HEK293T (cell line): ENCODE measurements at regions not wholly inside any gene's neighbourhood (a gene's known extent, or its start where the extent isn't known, plus 50 kb on each side); places are given as distances from the start of the nearest gene placed in this dataset.
"Not testable (repeated sequence)": the region's sequence is repeated elsewhere in the genome, so short reads cannot be mapped to it uniquely, and the experiment has no call there.

Experiments used
- CTCF ChIA-PET: fragments of 350-600 bp; formaldehyde crosslinking; extraction: SDS; loops from one replicate; lab custom pipeline; 2021; ENCODE audit warnings: antibody characterized with exemption, inconsistent platforms; lab: Yijun Ruan, JAX
- POLR2A ChIA-PET: fragments of 350-600 bp; formaldehyde crosslinking; extraction: SDS; loops from one replicate; lab custom pipeline; 2020; ENCODE audit warnings: antibody characterized with exemption, inconsistent platforms; lab: Yijun Ruan, JAX
- DNase-seq: peaks from one replicate; pipeline ENCODE4 v3.0.0; 2012; ENCODE audit warnings: mixed read lengths; ENCODE audit errors: extremely low spot score
- ARNT ChIP-seq: fragments of 450-650 bp; IDR thresholded peaks from 2 replicates; pipeline ENCODE4 v1.6.1; 2017; ENCODE audit warnings: mild to moderate bottlenecking
- BHLHE40 ChIP-seq: fragments of 450-650 bp; IDR thresholded peaks from 2 replicates; pipeline ENCODE4 v1.6.1; 2016; ENCODE audit warnings: mild to moderate bottlenecking, moderate library complexity, borderline replicate concordance
- CTBP1 ChIP-seq: fragments of 450-650 bp; IDR thresholded peaks from 2 replicates; pipeline ENCODE4 v1.6.1; 2016; ENCODE audit warnings: borderline replicate concordance
- ELF4 ChIP-seq: fragments of 450-650 bp; IDR thresholded peaks from 2 replicates; pipeline ENCODE4 v1.6.1; 2017; ENCODE audit warnings: antibody characterized with exemption
- FOXA1 ChIP-seq: fragments of 450-650 bp; IDR thresholded peaks from 2 replicates; pipeline ENCODE4 v1.6.1; 2016; ENCODE audit warnings: mild to moderate bottlenecking
- HDGF ChIP-seq: fragments of 450-650 bp; IDR thresholded peaks from 2 replicates; pipeline ENCODE4 v1.6.1; 2017; ENCODE audit warnings: antibody characterized with exemption, borderline replicate concordance
- L3MBTL2 ChIP-seq: fragments of 450-650 bp; conservative IDR thresholded peaks from 2 replicates; pipeline ENCODE4 v1.6.1; 2016; ENCODE audit warnings: mild to moderate bottlenecking
- LEF1 ChIP-seq: fragments of 450-650 bp; IDR thresholded peaks from 2 replicates; pipeline ENCODE4 v1.6.1; 2017; ENCODE audit warnings: mild to moderate bottlenecking, borderline replicate concordance
- NFRKB ChIP-seq: fragments of 450-650 bp; IDR thresholded peaks from 2 replicates; pipeline ENCODE4 v1.6.1; 2016; ENCODE audit warnings: mild to moderate bottlenecking, moderate library complexity
- SP1 ChIP-seq: fragments of 450-650 bp; IDR thresholded peaks from 2 replicates; pipeline ENCODE4 v1.6.1; 2017
- ZNF384 ChIP-seq: fragments of 450-650 bp; IDR thresholded peaks from 2 replicates; pipeline ENCODE4 v1.6.1; 2016
- TF ChIP-seq, protein P1 (sequence below): fragments of 450-650 bp; IDR thresholded peaks from 2 replicates; pipeline ENCODE4 v1.6.1; 2016

DNA sequence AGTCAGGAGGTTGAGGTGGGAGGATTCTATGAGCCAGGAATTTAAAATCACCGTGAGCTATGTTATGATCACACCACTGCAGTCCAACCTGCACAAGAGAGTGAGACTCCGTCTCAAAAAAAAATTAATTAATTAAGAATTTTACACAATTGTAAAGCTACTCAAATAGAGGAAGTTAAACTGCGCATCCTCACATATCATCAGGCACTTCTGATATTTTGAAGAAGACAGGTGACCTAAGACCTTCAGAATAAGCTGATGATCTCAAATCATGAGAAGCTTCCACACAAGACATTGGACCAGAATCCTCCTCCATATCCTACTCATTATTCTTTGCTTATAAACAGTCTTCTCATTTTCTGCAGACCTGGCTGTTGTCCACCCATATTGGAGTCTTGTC, 800.9 kb downstream of the TMEM121 start:
- POLR2A ChIA-PET = interaction anchor here (0.8 kb wide), 1 partner anchor 25 kb away, joined by 3 read pairs; no protein-coding TSS in a partner anchor
- CTCF ChIA-PET = interaction anchor here (0.8 kb wide), 1 partner anchor 19 kb away, joined by 3 read pairs; no protein-coding TSS in a partner anchor
- DNase-seq = no peak
- TF ChIP-seq ZNF384 (no peak), L3MBTL2 (no peak), NFRKB (no peak), LEF1 (no peak), BHLHE40 (no peak), ARNT (no peak), FOXA1 (no peak), CTBP1 (no peak)
- TF ChIP-seq, protein P1, sequence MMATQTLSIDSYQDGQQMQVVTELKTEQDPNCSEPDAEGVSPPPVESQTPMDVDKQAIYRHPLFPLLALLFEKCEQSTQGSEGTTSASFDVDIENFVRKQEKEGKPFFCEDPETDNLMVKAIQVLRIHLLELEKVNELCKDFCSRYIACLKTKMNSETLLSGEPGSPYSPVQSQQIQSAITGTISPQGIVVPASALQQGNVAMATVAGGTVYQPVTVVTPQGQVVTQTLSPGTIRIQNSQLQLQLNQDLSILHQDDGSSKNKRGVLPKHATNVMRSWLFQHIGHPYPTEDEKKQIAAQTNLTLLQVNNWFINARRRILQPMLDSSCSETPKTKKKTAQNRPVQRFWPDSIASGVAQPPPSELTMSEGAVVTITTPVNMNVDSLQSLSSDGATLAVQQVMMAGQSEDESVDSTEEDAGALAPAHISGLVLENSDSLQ = no peak

DNA sequence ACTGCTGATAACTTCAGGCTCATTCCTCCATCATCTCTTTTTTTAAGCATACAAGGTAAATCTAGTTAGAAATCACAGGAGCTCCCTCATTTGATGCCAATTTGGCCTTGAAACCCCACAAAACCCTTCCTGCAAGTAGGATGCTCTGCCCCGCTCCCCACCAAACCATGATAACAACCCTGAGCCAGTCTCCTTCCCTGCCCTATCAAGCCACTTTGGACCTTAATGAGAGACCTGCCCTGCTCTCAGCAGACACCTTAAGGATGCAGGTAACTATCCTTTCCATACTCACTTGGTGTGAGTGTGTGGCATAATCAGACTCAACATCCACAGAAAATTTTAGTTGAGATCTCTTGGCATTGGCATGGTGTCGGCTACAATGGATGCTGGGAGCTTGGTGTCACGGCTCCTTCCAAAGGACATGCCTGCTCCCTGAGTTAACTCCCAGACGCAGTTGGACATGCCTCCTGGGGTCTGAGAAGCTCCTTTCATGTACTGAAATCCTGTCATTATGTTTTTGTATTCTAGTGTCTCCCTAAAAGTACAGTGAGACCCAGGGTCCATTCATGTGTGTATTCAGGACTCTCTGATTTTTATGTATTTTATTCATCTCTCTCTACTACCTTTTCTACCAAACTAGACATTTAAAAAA, 801.4 kb downstream of the TMEM121 start:
- POLR2A ChIA-PET, DNase-seq: not testable (repeated sequence)
- CTCF ChIA-PET = interaction anchor here (0.8 kb wide), 1 partner anchor 19 kb away, joined by 3 read pairs; no protein-coding TSS in a partner anchor

DNA sequence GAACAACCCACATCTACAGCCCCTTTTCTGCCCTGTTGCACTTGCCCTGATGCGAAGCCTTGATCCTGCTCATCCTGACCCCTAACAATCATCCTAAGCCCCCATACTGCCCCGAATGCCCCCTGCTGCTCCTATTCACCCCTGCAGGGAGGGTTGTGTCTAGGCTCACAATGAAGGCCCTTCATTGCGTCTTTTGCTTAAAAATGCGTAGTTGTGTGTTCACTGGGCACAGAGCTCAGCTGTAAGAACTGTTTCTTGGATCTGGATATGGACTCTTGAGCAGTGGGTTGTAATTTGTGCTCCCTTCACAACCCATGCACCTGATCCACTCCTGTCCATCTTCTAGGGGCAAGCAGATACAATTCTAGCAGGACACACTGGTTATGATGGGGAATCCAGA, 802.9 kb downstream of the TMEM121 start:
- CTCF ChIA-PET, POLR2A ChIA-PET, DNase-seq: not testable (repeated sequence)

DNA sequence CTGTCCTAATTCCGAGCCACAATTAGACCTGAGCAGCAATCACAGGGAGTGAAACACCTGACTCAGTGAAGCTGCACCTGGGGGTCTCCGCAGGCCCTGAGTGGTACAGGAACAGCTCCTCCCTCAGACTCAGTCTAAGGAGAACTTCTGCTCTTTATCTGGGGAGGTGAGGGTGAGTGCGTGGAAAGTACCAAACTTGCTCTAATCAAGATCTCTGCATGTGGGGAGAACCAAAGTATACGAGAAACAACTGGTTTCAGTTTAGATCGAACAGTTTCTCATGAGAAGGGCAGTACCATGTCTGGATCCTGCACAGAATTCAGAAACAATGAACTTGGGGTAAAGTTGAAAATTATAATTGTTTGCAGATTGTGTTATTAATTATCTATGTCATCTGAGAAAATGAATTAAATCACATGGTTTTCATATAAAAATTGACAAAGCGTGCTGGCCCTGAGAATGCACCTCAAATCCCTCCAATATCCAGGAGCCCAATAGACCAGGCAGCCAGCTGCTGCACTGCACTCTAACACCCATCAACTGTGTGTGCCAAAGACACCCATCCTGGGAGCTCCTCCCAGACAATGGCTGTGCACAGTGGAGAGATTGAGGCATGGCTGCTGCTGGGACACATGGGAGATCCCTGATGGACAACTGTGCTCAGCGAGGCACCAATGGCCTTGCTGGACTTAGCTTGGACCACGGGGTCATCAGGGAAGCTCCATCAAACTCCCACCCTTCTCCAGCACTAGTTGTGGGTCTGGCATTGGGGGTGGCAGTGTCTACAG, 803.8 kb downstream of the TMEM121 start:
- CTCF ChIA-PET, DNase-seq, POLR2A ChIA-PET: not testable (repeated sequence)

DNA sequence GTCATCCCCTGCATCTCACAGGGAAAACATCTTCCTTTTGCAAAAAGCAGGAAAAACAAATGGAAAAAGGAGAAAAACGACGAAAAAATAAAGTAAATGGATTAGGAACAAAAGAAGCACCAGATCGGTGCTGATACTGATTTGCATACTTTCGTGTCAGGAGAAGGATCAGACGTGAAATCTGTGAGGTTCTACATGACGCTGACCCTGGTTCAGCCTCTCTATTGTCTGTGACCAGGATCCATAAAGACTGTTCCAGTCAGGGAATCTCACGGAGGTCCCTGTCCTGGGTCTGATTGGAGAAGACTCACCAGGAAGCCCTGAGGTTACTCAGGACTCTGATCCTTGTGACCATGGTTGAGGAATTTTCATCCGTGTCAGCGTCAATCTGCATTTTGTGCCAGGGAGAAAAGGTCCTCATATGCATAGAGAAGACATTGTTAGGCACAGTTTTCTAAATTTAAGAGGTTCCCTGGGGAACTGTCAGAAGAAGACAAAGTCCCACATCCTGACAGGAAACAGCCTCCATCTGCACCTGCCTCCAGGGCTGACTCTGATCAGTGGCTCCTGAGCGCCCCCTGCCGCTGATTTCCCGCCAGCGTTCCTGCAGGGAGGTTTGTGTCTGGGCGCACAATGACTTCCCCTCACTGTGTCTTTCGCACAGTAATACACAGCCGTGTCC, 808.2 kb downstream of the TMEM121 start:
- DNase-seq, POLR2A ChIA-PET, CTCF ChIA-PET: not testable (repeated sequence)

DNA sequence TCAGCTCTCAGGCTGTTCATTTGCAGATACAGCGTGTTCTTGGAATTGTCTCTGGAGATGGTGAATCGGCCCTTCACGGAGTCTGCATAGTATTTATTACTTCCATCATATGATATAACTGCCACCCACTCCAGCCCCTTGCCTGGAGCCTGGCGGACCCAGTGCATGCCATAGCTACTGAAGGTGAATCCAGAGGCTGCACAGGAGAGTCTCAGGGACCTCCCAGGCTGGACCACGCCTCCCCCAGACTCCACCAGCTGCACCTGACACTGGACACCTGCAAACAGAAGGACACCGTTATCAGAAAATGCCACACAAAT, 808.7 kb downstream of the TMEM121 start:
- DNase-seq, POLR2A ChIA-PET, CTCF ChIA-PET: not testable (repeated sequence)

DNA sequence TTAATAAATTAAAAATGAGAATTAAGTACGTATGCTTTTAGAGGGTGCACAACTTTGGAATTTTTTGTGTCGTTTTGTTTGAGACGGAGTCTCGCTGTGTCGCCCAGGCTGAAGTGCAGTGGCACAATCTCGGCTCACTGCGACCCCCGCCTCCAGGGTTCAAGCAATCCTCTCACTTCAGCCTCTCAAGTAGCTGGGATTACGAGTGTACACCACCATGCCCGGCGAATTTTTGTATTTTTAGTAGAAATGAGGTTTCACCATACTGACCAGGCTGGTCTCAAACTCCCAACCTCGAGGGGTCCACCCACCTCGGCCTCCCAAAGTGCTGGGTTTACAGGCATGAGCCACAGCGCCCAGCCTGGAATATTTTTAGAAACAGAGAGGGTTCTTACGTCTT, 812.4 kb downstream of the TMEM121 start:
- CTCF ChIA-PET, POLR2A ChIA-PET, DNase-seq: not testable (repeated sequence)

DNA sequence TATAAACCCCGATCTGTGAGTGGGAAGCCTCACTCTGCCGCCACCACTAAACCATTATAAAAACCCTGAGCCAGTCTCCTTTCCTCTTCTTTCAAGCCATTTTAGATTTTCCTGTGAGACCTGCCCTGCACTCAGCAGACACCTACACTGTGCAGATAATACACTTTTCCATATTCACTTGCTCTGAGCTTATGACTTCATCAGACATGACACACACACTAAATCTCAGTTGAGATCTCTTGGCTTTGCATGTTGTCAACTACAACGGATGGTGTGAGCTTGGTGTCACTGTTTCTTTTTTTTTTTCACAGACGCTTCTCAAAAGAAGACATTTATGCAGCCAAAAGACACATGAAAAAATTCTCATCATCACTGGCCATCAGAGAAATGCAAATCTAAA, 814.3 kb downstream of the TMEM121 start:
- DNase-seq, POLR2A ChIA-PET, CTCF ChIA-PET: not testable (repeated sequence)

DNA sequence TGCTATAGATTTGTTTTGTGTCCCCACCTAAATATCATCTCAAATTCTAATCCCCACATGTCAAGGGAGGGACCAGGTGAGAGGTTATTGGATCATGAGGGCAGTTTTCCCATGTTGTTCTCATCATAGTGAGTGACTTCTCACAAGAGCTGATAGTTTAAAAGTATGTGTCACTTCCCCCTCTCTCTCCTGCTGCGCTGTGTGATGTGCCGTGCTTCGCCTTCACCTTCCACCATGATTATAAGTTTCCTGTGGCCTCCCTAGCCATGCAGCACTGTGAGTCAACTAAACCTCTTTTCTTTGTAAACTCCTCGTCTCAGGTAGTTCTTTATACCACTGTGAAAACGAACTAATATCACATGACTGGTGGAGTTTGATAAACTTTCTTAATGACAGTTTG, 814.8 kb downstream of the TMEM121 start:
- POLR2A ChIA-PET, CTCF ChIA-PET: not testable (repeated sequence)

DNA sequence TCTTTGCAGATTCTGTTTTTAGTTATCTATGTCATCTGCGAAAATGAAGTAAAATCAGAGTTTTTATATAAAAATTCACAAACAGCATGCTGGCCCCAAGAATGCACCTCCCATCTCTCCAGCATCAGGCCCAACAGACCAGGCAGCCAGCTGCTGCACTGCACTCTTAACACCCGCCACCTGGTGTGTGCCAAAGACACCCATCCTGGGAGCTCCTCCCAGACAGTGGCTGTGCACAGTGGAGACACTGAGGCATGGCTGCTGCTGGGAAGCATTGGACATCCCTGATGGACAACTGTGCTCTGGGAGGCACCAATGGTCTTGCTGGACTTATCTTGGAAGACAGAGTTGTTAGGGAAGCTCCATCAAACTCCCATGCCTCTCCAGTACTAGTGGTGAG, 817.2 kb downstream of the TMEM121 start:
- POLR2A ChIA-PET = no interaction called here
- CTCF ChIA-PET = no interaction called here
- DNase-seq = no peak
- no peak for TF ChIP-seq SP1
- no peak for TF ChIP-seq ARNT
- no peak for TF ChIP-seq HDGF
- no peak for TF ChIP-seq NFRKB
- TF ChIP-seq BHLHE40 = no peak
- TF ChIP-seq, protein P1 = no peak
- TF ChIP-seq CTBP1 = no peak
- no peak for TF ChIP-seq ELF4

More for the DNA sequence above, 814.8 kb downstream of the TMEM121 start:
- not testable (repeated sequence) for DNase-seq

DNA sequence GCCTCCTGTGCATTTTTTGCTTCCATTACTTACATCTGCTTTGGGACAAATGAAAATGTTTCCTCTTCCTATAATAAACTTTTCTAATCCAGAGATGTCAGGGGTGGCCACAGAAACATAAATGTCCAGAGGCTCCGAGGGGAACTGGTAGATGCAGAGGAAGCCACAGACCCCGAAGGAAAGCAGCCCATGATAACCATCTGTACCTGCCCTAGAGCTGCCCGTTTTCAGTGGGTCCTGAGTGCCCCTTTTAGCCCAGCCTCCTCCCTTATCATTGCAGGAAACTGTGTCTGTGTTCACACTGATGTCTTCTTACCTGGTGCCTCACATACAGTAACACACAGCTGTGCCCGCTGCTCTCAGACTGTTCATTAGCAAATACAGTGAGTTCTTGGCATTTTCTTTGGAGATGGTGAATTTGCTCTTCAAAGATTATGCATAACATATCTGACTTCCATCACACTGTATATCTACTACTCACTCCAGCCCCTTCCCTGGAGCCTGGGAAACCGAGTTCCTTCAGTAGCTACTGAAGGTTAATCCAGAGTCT, 817.8 kb downstream of the TMEM121 start:
- DNase-seq, POLR2A ChIA-PET, CTCF ChIA-PET: not testable (repeated sequence)

DNA sequence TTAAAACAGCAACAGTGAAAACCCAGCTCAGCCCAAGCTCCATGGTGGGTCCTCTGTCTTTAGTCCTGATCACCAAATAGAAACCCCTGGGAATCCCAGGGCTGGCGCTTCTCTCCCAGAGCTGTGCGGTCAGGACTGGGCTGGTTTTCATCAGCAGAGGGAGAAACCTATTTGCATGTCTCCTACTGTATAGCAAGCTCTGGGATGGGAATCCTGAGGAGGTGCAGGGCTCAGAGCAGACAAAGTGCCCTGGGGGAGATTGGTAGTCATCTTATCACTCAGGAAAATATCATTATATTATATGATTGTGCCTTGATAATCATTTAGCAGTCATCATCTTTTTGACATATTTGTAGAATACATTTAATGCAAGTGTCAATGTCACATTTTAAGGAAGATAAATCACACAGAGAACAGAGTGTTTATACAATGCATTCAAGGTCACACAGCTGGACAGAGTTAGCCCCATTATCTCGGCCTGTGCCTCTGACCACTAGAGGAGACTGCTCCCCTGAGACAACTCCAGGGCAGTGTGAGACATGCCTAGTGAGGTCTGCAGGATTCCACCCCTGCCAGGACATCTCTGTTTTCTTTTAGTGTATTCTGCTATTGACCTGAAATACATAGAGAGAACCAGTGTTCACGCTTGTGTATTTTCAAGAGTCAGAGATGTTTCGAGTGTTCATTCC, 818.6 kb downstream of the TMEM121 start:
- POLR2A ChIA-PET, CTCF ChIA-PET, DNase-seq: not testable (repeated sequence)
